Gastrocnemius medialis (tissue), 4 donors: ENCODE measurements at regions not wholly inside any gene's neighbourhood (a gene's known extent, or its start where the extent isn't known, plus 50 kb on each side); places are given as distances from the start of the nearest gene placed in this dataset.

Source experiments
- ATAC-seq, 2 donors: fragments of 150-250 bp; one replicate each; pipeline ENCODE4 v1.9.1; 2016
- DNase-seq, 2 donors: peaks; one replicate each; pipeline ENCODE4 v3.0.0-alpha.2; 2019
- H3K27ac ChIP-seq, 4 donors: fragments of 200-600 bp; sonication (generic); 1 replicate in 1 of 4; 2 replicates in 3 of 4; pipeline ENCODE4 v1.5.1; 2016 to 2018; ENCODE audit warnings: mild to moderate bottlenecking in 2 of 4, moderate library complexity in 1 of 4
- H3K27me3 ChIP-seq, 3 donors: fragments of 200-600 bp; sonication (generic) in 2 of 3; 1 replicate in 1 of 3; 2 replicates in 2 of 3; pipeline versions ENCODE4 v1.5.1 to v1.6.0; 2016 to 2019; ENCODE audit warnings: mild to moderate bottlenecking in 1 of 3, moderate library complexity in 1 of 3
- H3K36me3 ChIP-seq, 2 donors: fragments of 200-600 bp; sonication (generic) in 1 of 2; one replicate each; pipeline ENCODE4 v1.5.1; 2017 to 2018
- H3K4me1 ChIP-seq, 2 donors: fragments of 200-600 bp; sonication (generic) in 1 of 2; one replicate each; pipeline ENCODE4 v1.5.1; 2016 to 2017; ENCODE audit warnings: mild to moderate bottlenecking in 2 of 2
- H3K4me3 ChIP-seq, 4 donors: fragments of 200-600 bp; sonication (generic) in 3 of 4; 1 replicate in 1 of 4; 2 replicates in 3 of 4; pipeline ENCODE4 v1.5.1; 2016 to 2019; ENCODE audit warnings: mild to moderate bottlenecking in 2 of 4
- H3K9me3 ChIP-seq, 3 donors: fragments of 200-600 bp; sonication (generic) in 2 of 3; 1 replicate in 1 of 3; 2 replicates in 2 of 3; pipeline ENCODE4 v1.5.1; 2016 to 2019
- CTCF ChIP-seq, 5 experiments: fragments of 450-650 bp in 3 of 5; fragments of 200-600 bp in 2 of 5; sonication (generic) in 2 of 5; IDR thresholded peaks in 4 of 5; conservative IDR thresholded peaks in 1 of 5; 1 replicate in 4 of 5; 2 replicates in 1 of 5; pipeline ENCODE4 v1.5.1; 2016 to 2019; ENCODE audit warnings: antibody characterized with exemption in 5 of 5, mild to moderate bottlenecking in 3 of 5, moderate library complexity in 3 of 5
- POLR2A ChIP-seq, 2 donors: fragments of 450-650 bp; IDR thresholded peaks; one replicate each; pipeline ENCODE4 v1.6.1; 2017; ENCODE audit warnings: antibody characterized with exemption in 2 of 2, mild to moderate bottlenecking in 2 of 2, moderate library complexity in 2 of 2
- in situ Hi-C, 4 donors: fragments of 200-750 bp; cut with MboI; loops; one replicate each; pipeline versions ENCODE4 v1.15.0 to v1.8.0; 2017; ENCODE audit warnings: low sequenced_read_pairs in 4 of 4
- intact Hi-C: fragments of 100-400 bp; cut with DNase I; formaldehyde crosslinking; loops from one replicate; pipeline ENCODE4 v1.15.1; 2023; ENCODE audit warnings: low total_unique reads

GRCh38 chr14:98782062-98782461 lies 489.9 kb downstream of the BCL11B start:
- Histone ChIP-seq H3K9me3 (no peaks in the 10 kb centered on the region), H3K4me3 (no peak overlapping the region), H3K27me3 (no peaks in the 10 kb centered on the region), H3K27ac (no peak overlapping the region), H3K4me1 (no peaks in the 10 kb centered on the region), H3K36me3 (no peaks in the 10 kb centered on the region)
- no peak for DNase-seq
- no peak for ATAC-seq
- in situ Hi-C loops: no loop called here
- intact Hi-C loops: no loop called here
- no peak for TF ChIP-seq POLR2A (IDR thresholded peaks at IDR 0.05)
- TF ChIP-seq CTCF (IDR thresholded peaks at IDR 0.05 in 4 of 5, conservative IDR thresholded peaks at IDR 0.05 in 1 of 5): no peak

- Histone ChIP-seq H3K4me3 (no peak overlapping the region), H3K27ac (no peak overlapping the region), H3K9me3 (no peaks in the 10 kb centered on the region), H3K4me1 (no peaks in the 10 kb centered on the region), H3K36me3 (no peaks in the 10 kb centered on the region), H3K27me3 (no peaks in the 10 kb centered on the region)
- intact Hi-C loops: no loop called here
- ATAC-seq (no peak), DNase-seq (no peak)
- in situ Hi-C loops: no loop called here
- TF ChIP-seq CTCF (IDR thresholded peaks at IDR 0.05 in 4 of 5, conservative IDR thresholded peaks at IDR 0.05 in 1 of 5): no peak
- no peak for TF ChIP-seq POLR2A (IDR thresholded peaks at IDR 0.05)
These were observed 486.4 kb downstream of the BCL11B start for GRCh38 chr14:98785578-98785977.

GRCh38 chr14:98786456-98786855 lies 485.5 kb downstream of the BCL11B start:
- DNase-seq (no peak), ATAC-seq (no peak)
- TF ChIP-seq POLR2A (IDR thresholded peaks at IDR 0.05) (no peak), CTCF (IDR thresholded peaks at IDR 0.05 in 4 of 5, conservative IDR thresholded peaks at IDR 0.05 in 1 of 5) (no peak)
- H3K27ac ChIP-seq: no peak overlapping the region
- intact Hi-C loops (no loop called here), in situ Hi-C loops (no loop called here)
- H3K4me3 ChIP-seq: no peak overlapping the region
- no peaks in the 10 kb centered on the region for H3K9me3 ChIP-seq
- no peaks in the 10 kb centered on the region for H3K36me3 ChIP-seq
- H3K4me1 ChIP-seq: no peaks in the 10 kb centered on the region
- no peaks in the 10 kb centered on the region for H3K27me3 ChIP-seq

- in situ Hi-C loops: no loop called here
- intact Hi-C loops: no loop called here
These were observed 480.3 kb downstream of the BCL11B start for GRCh38 chr14:98791661-98792060.

More at GRCh38 chr14:98791661-98792060, 480.3 kb downstream of the BCL11B start:
- Histone ChIP-seq H3K27ac (no peak overlapping the region), H3K4me3 (no peak overlapping the region), H3K9me3 (peaks cover 0 to 5% (median 3%) of the 10 kb centered on the region in 3 donors), H3K27me3 (no peaks in the 10 kb centered on the region), H3K4me1 (no peaks in the 10 kb centered on the region), H3K36me3 (no peaks in the 10 kb centered on the region)
- TF ChIP-seq CTCF (IDR thresholded peaks at IDR 0.05 in 4 of 5, conservative IDR thresholded peaks at IDR 0.05 in 1 of 5): no peak
- no peak for TF ChIP-seq POLR2A (IDR thresholded peaks at IDR 0.05)
- DNase-seq (no peak), ATAC-seq (no peak)
